GM12874 (cell line): ENCODE measurements at regions not wholly inside any gene's neighbourhood (a gene's known extent, or its start where the extent isn't known, plus 50 kb on each side); places are given as distances from the start of the nearest gene placed in this dataset.

ENCODE experiments used
- TF ChIP-seq, protein P1 (sequence below): IDR thresholded peaks from 2 replicates; pipeline ENCODE4 v1.5.1; 2011; ENCODE audit warnings: low read depth, mild to moderate bottlenecking, control low read depth, low read length, moderate library complexity; ENCODE audit not compliant: insufficient read depth

DNA sequence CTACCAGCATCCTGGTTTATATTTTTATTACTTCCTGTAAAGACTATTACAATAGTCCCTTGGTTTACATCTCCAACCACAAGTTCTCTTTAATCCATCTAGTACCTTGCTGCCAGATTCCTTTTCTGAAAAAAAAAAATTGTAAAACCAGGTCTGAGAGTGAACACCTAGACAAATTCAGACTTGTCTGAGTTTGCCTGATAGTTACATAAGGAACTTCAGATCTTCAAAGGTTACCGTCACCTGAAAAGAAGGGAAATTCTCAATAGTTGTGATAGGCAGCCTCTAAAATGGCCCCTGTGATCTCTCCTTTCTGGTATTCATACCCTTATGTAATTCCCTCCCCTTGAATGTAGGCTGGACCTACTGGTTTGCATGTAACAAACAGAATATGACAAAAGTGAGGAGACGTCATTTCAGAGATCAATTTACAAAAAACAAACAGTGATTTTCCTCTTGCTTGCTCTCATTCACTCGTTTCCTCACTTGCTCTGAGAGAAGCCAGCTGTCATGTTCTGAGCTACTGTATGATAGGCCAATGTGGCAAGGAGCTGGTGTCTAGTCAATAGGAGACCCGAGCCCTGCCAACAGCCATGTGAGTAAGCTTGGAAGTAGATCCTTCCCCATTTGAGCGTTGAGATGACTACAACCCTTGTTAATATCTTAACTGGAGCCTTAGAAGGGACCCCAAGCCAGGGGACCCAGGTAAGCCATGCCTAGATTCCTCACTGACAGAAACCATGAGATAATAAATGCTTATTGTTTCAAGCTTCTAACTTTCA lies 110.9 kb upstream of the LSM8 start:
- TF ChIP-seq, protein P1, sequence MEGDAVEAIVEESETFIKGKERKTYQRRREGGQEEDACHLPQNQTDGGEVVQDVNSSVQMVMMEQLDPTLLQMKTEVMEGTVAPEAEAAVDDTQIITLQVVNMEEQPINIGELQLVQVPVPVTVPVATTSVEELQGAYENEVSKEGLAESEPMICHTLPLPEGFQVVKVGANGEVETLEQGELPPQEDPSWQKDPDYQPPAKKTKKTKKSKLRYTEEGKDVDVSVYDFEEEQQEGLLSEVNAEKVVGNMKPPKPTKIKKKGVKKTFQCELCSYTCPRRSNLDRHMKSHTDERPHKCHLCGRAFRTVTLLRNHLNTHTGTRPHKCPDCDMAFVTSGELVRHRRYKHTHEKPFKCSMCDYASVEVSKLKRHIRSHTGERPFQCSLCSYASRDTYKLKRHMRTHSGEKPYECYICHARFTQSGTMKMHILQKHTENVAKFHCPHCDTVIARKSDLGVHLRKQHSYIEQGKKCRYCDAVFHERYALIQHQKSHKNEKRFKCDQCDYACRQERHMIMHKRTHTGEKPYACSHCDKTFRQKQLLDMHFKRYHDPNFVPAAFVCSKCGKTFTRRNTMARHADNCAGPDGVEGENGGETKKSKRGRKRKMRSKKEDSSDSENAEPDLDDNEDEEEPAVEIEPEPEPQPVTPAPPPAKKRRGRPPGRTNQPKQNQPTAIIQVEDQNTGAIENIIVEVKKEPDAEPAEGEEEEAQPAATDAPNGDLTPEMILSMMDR, result no peak

DNA sequence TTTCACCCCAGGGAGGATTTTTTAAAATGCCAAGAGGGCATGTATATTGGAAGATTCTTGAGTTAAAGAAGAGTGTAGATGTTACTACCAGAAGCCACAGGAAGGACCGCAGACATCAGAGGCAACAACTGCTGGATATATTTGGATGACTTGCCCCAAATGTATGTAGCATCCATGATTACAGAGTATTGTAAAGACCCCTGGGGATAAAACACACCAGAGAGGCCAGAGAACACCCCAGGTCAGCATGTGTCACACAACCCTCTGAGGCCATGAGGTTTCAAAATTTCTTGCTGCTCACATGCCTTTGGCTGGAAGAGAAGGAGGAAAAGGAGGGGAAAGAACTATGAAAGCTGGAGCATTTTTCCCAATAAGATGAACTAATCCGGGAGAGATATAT lies 108.0 kb upstream of the LSM8 start:
- TF ChIP-seq, protein P1, result no peak

DNA sequence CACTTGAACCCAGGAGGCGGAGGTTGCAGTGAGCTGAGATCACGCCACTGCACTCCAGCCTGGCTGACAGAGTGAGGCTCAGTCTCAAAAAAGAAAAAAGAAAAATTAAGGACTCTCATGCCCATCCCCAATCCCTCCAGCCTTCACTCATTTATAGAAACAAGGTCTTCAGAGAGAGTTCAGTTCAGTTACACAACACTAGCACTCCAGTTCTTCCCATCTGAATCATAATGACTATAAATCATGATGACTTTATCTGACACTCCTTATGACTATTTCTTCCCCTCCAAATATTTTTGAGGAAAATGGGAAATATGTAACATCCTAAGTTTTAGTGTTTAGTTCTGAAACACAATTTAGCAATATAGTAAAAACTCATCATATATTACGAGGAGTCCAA lies 107.4 kb upstream of the LSM8 start:
- TF ChIP-seq, protein P1, result no peak

DNA sequence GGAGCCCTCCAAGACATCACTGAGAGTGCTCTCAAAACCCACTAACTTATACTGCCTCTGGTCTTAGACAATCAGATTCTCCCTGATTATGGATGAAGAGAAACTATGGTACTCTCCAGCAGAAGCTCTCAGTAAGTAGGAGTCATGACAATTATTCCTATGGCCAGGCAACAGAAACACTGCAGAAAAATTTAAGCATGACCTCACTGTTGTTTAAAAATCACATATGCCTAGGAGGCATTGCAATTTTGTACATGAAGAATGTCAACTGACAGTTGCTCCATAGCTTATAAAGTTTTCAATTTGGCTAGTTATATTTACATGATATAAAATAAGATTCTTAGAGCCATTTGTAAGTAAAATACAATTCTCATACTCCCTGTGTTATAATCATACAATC lies 105.9 kb upstream of the LSM8 start:
- TF ChIP-seq, protein P1, result no peak

DNA sequence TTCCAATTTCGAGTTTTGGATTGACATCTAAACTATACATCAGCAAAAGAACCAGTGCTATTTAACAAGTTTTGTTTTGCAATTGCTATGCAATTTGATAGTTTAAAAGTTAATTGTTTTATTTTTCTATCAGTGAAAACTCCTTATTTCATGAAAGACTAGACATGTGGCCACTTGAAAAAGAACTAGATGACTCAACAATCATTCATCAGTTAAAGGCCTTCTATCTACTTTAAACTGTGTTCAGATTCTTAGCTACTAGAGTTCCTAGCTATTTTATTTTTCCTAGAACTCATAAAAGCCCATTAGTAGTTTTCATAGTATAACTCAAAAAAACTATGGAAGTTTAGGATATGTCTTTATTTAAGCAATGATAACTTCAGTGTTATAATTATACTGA lies 104.6 kb upstream of the LSM8 start:
- TF ChIP-seq, protein P1, result no peak

DNA sequence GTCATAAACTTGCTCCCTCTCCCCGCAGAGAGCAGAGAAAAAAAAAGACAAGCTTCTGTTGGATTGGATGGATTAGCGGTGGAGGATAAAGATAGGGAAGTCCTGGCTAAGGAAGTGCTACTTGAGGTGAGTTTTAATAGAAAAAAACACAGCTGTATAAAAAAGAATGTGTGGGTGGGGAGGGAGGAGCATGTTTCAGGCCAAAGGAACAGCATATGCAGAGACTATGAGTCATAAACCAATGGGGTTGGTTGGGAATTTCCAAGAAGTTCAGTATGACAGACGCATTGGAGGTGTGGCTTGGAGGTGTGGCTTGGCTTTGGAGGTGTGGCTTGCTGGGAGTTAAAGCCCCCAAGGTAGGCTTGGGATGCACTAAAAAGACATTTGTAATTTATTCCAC lies 103.0 kb upstream of the LSM8 start:
- TF ChIP-seq, protein P1, result no peak

DNA sequence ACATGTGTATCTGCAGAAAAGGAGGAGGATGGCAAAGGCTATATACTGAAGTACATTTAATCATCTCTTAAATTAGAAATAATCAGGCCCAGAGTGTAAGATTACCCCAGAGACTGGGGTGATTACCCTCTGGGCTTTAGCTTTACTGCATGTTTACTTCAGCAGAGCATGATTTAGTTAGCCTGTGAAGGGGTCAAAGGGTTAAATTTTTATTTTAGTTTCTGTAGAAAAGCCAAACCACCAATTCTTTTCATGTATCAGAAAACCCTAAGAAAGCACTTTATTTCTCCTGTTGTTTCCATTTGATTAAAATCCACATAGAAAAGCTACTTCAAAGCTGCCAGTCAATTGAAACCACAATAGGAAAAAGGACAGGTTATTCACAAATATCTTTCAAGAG lies 101.5 kb upstream of the LSM8 start:
- TF ChIP-seq, protein P1, result no peak
